HG03175 (cell line): ENCODE measurements at regions not wholly inside any gene's neighbourhood (a gene's known extent, or its start where the extent isn't known, plus 50 kb on each side); places are given as distances from the start of the nearest gene placed in this dataset.
"Not testable (repeated sequence)": the region's sequence is repeated elsewhere in the genome, so short reads cannot be mapped to it uniquely, and the experiment has no call there.

Experiments
- ATAC-seq: cut with Tn5 transposase; IDR thresholded peaks from one replicate; pipeline ENCODE4 v1.9.1; 2021; ENCODE audit warnings: mild to moderate bottlenecking, moderate library complexity; ENCODE audit not compliant: unreplicated experiment

GRCh38 chr21:5065240-5066211 lies 5455.9 kb upstream of the TPTE start:
- peak; percentile 79 for ATAC-seq

- ATAC-seq, result not testable (repeated sequence)
These were observed 5454.6 kb upstream of the TPTE start for GRCh38 chr21:5066682-5067251.

- ATAC-seq, result not testable (repeated sequence)
These were observed 5453.9 kb upstream of the TPTE start for GRCh38 chr21:5067326-5068048.

- ATAC-seq, result not testable (repeated sequence)
These were observed 5452.7 kb upstream of the TPTE start for GRCh38 chr21:5068649-5069048.

GRCh38 chr21:5071180-5071579 lies 5450.2 kb upstream of the TPTE start:
- ATAC-seq, result not testable (repeated sequence)

- ATAC-seq, result not testable (repeated sequence)
These were observed 5444.5 kb upstream of the TPTE start for GRCh38 chr21:5076854-5077253.

- ATAC-seq, result not testable (repeated sequence)
These were observed 5442.0 kb upstream of the TPTE start for GRCh38 chr21:5079361-5079760.

- not testable (repeated sequence) for ATAC-seq
These were observed 5441.4 kb upstream of the TPTE start for GRCh38 chr21:5080015-5080414.

GRCh38 chr21:5084246-5084645 lies 5437.1 kb upstream of the TPTE start:
- ATAC-seq, result not testable (repeated sequence)

- ATAC-seq, result not testable (repeated sequence)
These were observed 5435.9 kb upstream of the TPTE start for GRCh38 chr21:5085456-5085855.

GRCh38 chr21:5086416-5086815 lies 5435.0 kb upstream of the TPTE start:
- ATAC-seq, result not testable (repeated sequence)

- ATAC-seq, result not testable (repeated sequence)
These were observed 5432.6 kb upstream of the TPTE start for GRCh38 chr21:5088820-5089219.

GRCh38 chr21:5089399-5090089 lies 5431.8 kb upstream of the TPTE start:
- ATAC-seq, result not testable (repeated sequence)

GRCh38 chr21:5090132-5091079 lies 5431.0 kb upstream of the TPTE start:
- not testable (repeated sequence) for ATAC-seq

- not testable (repeated sequence) for ATAC-seq
These were observed 5430.1 kb upstream of the TPTE start for GRCh38 chr21:5091274-5091673.

GRCh38 chr21:5095628-5096027 lies 5425.8 kb upstream of the TPTE start:
- ATAC-seq, result not testable (repeated sequence)

- not testable (repeated sequence) for ATAC-seq
These were observed 5423.2 kb upstream of the TPTE start for GRCh38 chr21:5098010-5098743.

- not testable (repeated sequence) for ATAC-seq
These were observed 5420.7 kb upstream of the TPTE start for GRCh38 chr21:5100604-5101174.
